ENCODE measurements at regions not wholly inside any gene's neighbourhood (a gene's known extent, or its start where the extent isn't known, plus 50 kb on each side); places are given as distances from the start of the nearest gene placed in this dataset.

DNA sequence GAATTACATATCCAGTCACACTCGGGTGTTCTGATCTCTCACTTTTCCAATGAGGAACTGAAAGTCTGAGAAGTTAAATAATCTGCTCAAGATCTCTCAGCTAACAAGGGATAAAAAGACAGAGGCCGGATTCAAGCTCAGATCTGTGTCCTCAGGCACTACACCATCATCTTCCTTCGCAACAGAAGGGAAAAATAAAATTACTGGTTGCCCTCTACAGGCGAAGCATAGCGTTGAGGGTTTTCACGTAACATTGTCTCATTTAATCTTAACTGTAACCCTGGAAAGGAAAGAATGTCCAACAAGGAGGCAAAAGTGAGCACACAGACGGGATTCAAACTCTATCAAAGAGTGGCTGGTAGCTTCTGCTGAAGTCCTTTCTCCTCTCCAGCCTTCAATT is 67.8 kb upstream of the ANKEF1 start:
- TF ChIP-seq POLR2A (IDR thresholded peaks at IDR 0.05; ENCODE audit: low read depth), result no peak
- TF ChIP-seq POLR2AphosphoS5 (IDR thresholded peaks at IDR 0.05), result no peak
- TF ChIP-seq, protein P1, sequence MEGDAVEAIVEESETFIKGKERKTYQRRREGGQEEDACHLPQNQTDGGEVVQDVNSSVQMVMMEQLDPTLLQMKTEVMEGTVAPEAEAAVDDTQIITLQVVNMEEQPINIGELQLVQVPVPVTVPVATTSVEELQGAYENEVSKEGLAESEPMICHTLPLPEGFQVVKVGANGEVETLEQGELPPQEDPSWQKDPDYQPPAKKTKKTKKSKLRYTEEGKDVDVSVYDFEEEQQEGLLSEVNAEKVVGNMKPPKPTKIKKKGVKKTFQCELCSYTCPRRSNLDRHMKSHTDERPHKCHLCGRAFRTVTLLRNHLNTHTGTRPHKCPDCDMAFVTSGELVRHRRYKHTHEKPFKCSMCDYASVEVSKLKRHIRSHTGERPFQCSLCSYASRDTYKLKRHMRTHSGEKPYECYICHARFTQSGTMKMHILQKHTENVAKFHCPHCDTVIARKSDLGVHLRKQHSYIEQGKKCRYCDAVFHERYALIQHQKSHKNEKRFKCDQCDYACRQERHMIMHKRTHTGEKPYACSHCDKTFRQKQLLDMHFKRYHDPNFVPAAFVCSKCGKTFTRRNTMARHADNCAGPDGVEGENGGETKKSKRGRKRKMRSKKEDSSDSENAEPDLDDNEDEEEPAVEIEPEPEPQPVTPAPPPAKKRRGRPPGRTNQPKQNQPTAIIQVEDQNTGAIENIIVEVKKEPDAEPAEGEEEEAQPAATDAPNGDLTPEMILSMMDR (IDR thresholded peaks at IDR 0.05), result no peak
- no peak for TF ChIP-seq EP300 (IDR thresholded peaks at IDR 0.05)

All from esophagus muscularis mucosa (tissue), 4 donors.